ENCODE measurements at regions not wholly inside any gene's neighbourhood (a gene's known extent, or its start where the extent isn't known, plus 50 kb on each side); places are given as distances from the start of the nearest gene placed in this dataset.

DNA sequence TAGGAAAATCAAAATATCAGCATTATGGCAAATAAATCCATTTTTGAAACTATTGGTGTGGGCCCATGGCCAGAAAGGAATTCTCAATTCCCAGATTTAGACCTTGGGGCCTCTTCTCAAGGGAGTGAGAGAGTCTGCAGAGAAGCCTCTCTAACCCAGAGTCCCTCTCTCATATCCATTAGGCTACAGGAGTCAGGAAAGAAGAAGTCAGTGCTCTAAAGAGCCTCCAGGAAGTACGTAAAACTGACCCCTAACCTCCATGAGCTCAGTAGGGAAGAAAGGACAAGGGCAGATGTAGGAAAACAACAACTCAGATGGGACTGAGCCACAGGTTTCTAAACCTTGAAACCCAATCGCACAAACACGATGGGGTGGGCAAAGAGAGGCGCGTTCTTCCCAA, 479.9 kb upstream of the TNP1 start:
- TF ChIP-seq, protein P1, sequence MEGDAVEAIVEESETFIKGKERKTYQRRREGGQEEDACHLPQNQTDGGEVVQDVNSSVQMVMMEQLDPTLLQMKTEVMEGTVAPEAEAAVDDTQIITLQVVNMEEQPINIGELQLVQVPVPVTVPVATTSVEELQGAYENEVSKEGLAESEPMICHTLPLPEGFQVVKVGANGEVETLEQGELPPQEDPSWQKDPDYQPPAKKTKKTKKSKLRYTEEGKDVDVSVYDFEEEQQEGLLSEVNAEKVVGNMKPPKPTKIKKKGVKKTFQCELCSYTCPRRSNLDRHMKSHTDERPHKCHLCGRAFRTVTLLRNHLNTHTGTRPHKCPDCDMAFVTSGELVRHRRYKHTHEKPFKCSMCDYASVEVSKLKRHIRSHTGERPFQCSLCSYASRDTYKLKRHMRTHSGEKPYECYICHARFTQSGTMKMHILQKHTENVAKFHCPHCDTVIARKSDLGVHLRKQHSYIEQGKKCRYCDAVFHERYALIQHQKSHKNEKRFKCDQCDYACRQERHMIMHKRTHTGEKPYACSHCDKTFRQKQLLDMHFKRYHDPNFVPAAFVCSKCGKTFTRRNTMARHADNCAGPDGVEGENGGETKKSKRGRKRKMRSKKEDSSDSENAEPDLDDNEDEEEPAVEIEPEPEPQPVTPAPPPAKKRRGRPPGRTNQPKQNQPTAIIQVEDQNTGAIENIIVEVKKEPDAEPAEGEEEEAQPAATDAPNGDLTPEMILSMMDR (IDR thresholded peaks at IDR 0.05; ENCODE audit: poor library complexity): no peak
- TF ChIP-seq EZH2 (IDR thresholded peaks at IDR 0.05; ENCODE audit: borderline replicate concordance) (no peak), EZH2phosphoT487 (IDR thresholded peaks at IDR 0.05; ENCODE audit: low read depth, severe bottlenecking, unreplicated experiment) (no peak)
